GM12878 (cell line): ENCODE measurements at regions not wholly inside any gene's neighbourhood (a gene's known extent, or its start where the extent isn't known, plus 50 kb on each side); places are given as distances from the start of the nearest gene placed in this dataset.

Source experiments
- ATAC-seq: fragments of 200-7000 bp; cut with Tn5 transposase; 3 replicates; pipeline ENCODE4 v1.9.1; 2020; ENCODE audit warnings: mild to moderate bottlenecking, moderate library complexity
- BruUV-seq: library from RNA; stranded (reverse); fragments of 400-500 nt; replicated peaks from 2 replicates; lab custom pipeline; 2021; lab: Mats Ljungman, UMichigan
- CTCF ChIA-PET: fragments of 300-600 bp; sonication (Branson Sonifier 250); formaldehyde crosslinking; extraction: SDS; loops from one replicate; lab custom pipeline; 2021; ENCODE audit warnings: inconsistent platforms; lab: Yijun Ruan, JAX
- POLR2A ChIA-PET: fragments of 350-600 bp; formaldehyde crosslinking; extraction: SDS; loops from one replicate; lab custom pipeline; 2021; ENCODE audit warnings: inconsistent platforms; lab: Charles Lee
- RAD21 ChIA-PET: fragments of 300-600 bp; sonication (Branson Sonifier 250); formaldehyde crosslinking; loops from one replicate; lab custom pipeline; 2023; ENCODE audit warnings: antibody characterized with exemption; ENCODE audit not compliant: unreplicated experiment; lab: Charles Lee
- SMC1A ChIA-PET: fragments of 300-600 bp; sonication (Branson Sonifier 250); formaldehyde crosslinking; loops from one replicate; lab custom pipeline; 2023; ENCODE audit not compliant: unreplicated experiment, uncharacterized antibody; lab: Charles Lee
- DNase-seq: peaks from one replicate; pipeline ENCODE4 v3.0.0-alpha.2; 2011; ENCODE audit warnings: low read depth, low spot score
- FAIRE-seq: peaks from 3 replicates; lab custom pipeline; 2011; peaks lifted over from hg19 to GRCh38; lab: Jason Lieb, UNC
- H2AFZ ChIP-seq: 2 replicates; pipeline ENCODE4 v1.6.0; 2011; ENCODE audit warnings: low read depth, low read length, control low read depth; ENCODE audit not compliant: control insufficient read depth
- H3K27ac ChIP-seq: 2 replicates; pipeline ENCODE4 v1.5.1; 2011; ENCODE audit warnings: control low read depth; ENCODE audit not compliant: control insufficient read depth, insufficient read depth
- H3K27me3 ChIP-seq, 2 experiments: replicated peaks in 1 of 2; 2 replicates each; pipeline versions ENCODE4 v1.6.0 to v1.6.1; 2011; ENCODE audit warnings: low read length in 1 of 2; ENCODE audit not compliant: control insufficient read depth in 2 of 2, insufficient read depth in 2 of 2
- H3K36me3 ChIP-seq, 2 experiments: 2 replicates each; pipeline ENCODE4 v1.5.1; 2011; ENCODE audit warnings: low read length in 1 of 2; ENCODE audit not compliant: control insufficient read depth in 2 of 2, insufficient read depth in 2 of 2
- H3K4me1 ChIP-seq: 2 replicates; pipeline ENCODE4 v1.6.1; 2011; ENCODE audit warnings: mild to moderate bottlenecking, low read length, moderate library complexity, mixed read lengths; ENCODE audit not compliant: control insufficient read depth, insufficient read depth
- H3K4me2 ChIP-seq: 2 replicates; pipeline ENCODE4 v1.6.0; 2011; ENCODE audit warnings: control low read depth; ENCODE audit not compliant: control insufficient read depth, insufficient read depth
- H3K4me3 ChIP-seq: fragments of 200-600 bp; sonication (generic); 2 replicates; pipeline ENCODE4 v1.5.1; 2016
- H3K79me2 ChIP-seq: 2 replicates; pipeline ENCODE4 v1.6.0; 2011; ENCODE audit warnings: low read length; ENCODE audit not compliant: control insufficient read depth, insufficient read depth
- H3K9ac ChIP-seq: 2 replicates; pipeline ENCODE4 v1.8.0; 2011; ENCODE audit warnings: low read length, control low read depth, mixed read lengths; ENCODE audit not compliant: control insufficient read depth, insufficient read depth
- H3K9me3 ChIP-seq: replicated peaks from 3 replicates; pipeline ENCODE4 v1.5.1; 2011; ENCODE audit warnings: mild to moderate bottlenecking, low read length; ENCODE audit not compliant: control insufficient read depth, insufficient read depth
- H4K20me1 ChIP-seq: 2 replicates; pipeline ENCODE4 v1.6.0; 2011; ENCODE audit not compliant: control insufficient read depth, insufficient read depth
- BMI1 ChIP-seq: fragments of 450-650 bp; IDR thresholded peaks from 2 replicates; pipeline ENCODE4 v1.6.1; 2016; ENCODE audit warnings: mild to moderate bottlenecking, moderate library complexity, borderline replicate concordance
- CEBPB ChIP-seq, 2 experiments: fragments of 150-350 bp in 1 of 2; IDR thresholded peaks; 2 replicates each; pipeline ENCODE4 v1.6.1; 2012 to 2014; ENCODE audit warnings: low read depth in 2 of 2, low read length in 2 of 2, borderline replicate concordance in 1 of 2, inconsistent platforms in 1 of 2
- JUNB ChIP-seq: IDR thresholded peaks from 2 replicates; pipeline ENCODE4 v1.6.1; 2016; ENCODE audit warnings: antibody characterized with exemption, mild to moderate bottlenecking
- LARP7 ChIP-seq: fragments of 450-650 bp; IDR thresholded peaks from 2 replicates; pipeline ENCODE4 v1.6.1; 2017; ENCODE audit warnings: mild to moderate bottlenecking
- MEF2B ChIP-seq: fragments of 450-650 bp; IDR thresholded peaks from 2 replicates; pipeline ENCODE4 v1.6.1; 2018; ENCODE audit warnings: mild to moderate bottlenecking, moderate library complexity; ENCODE audit not compliant: partially characterized antibody, poor library complexity, severe bottlenecking
- MTA3 ChIP-seq: IDR thresholded peaks from 2 replicates; pipeline ENCODE4 v1.6.1; 2012; ENCODE audit warnings: low read length, inconsistent platforms, borderline replicate concordance
- MYC ChIP-seq: IDR thresholded peaks from 2 replicates; pipeline ENCODE4 v1.6.1; 2011; ENCODE audit warnings: mild to moderate bottlenecking, low read length, moderate library complexity, inconsistent platforms; ENCODE audit not compliant: insufficient read depth, insufficient replicate concordance, insufficient read length, severe bottlenecking
- NR2C2 ChIP-seq: IDR thresholded peaks from 2 replicates; pipeline ENCODE4 v1.6.1; 2011; ENCODE audit warnings: borderline replicate concordance, low read depth; ENCODE audit not compliant: control insufficient read depth, insufficient read length
- NRF1 ChIP-seq: conservative IDR thresholded peaks from 2 replicates; pipeline ENCODE4 v1.6.1; 2011; ENCODE audit warnings: mild to moderate bottlenecking, low read depth, low read length, improper control_type of control experiment
- PAX5 ChIP-seq: IDR thresholded peaks from 2 replicates; pipeline ENCODE4 v1.6.1; 2011; ENCODE audit warnings: low read depth, low read length, borderline replicate concordance
- POLR2A ChIP-seq: IDR thresholded peaks from 2 replicates; pipeline ENCODE4 v1.6.1; 2011; ENCODE audit warnings: low read depth, mild to moderate bottlenecking, low read length
- POLR2AphosphoS2 ChIP-seq: IDR thresholded peaks from 2 replicates; pipeline ENCODE4 v1.6.1; 2011; ENCODE audit warnings: low read depth, mild to moderate bottlenecking, low read length, improper control_type of control experiment, moderate library complexity
- POLR2AphosphoS5 ChIP-seq: IDR thresholded peaks from 2 replicates; pipeline ENCODE4 v1.6.1; 2011; ENCODE audit warnings: mild to moderate bottlenecking, low read length, inconsistent platforms
- RB1 ChIP-seq: fragments of 450-650 bp; formaldehyde crosslinking; IDR thresholded peaks from 2 replicates; pipeline ENCODE4 v1.6.1; 2017; ENCODE audit warnings: mild to moderate bottlenecking, borderline replicate concordance
- RELA ChIP-seq: fragments of 450-650 bp; IDR thresholded peaks from 2 replicates; pipeline ENCODE4 v1.8.0; 2014; ENCODE audit warnings: borderline replicate concordance; ENCODE audit not compliant: partially characterized antibody
- USF2 ChIP-seq: IDR thresholded peaks from 2 replicates; pipeline ENCODE4 v1.6.1; 2011; ENCODE audit warnings: low read depth, low read length, improper control_type of control experiment, borderline replicate concordance
- ZNF384 ChIP-seq: IDR thresholded peaks from 2 replicates; pipeline ENCODE4 v1.6.1; 2012; ENCODE audit warnings: low read depth, mild to moderate bottlenecking, low read length, improper control_type of control experiment, borderline replicate concordance
- ZNF622 ChIP-seq: fragments of 450-650 bp; IDR thresholded peaks from 2 replicates; pipeline ENCODE4 v1.6.1; 2017; ENCODE audit warnings: mild to moderate bottlenecking, inconsistent platforms
- WGBS: methylation state at CpG from one replicate; pipeline ENCODE4 v1.1.6; 2016; ENCODE audit warnings: low lambda C conversion rate; ENCODE audit not compliant: insufficient replicate concordance, insufficient coverage; ENCODE audit errors: missing lambda C conversion rate; 5-methylcytosine and 5-hydroxymethylcytosine counted together
- in situ Hi-C: fragments of 300-500 bp; cut with MboI; formaldehyde crosslinking; loops from 9 replicates; pipeline ENCODE4 v1.14.3; 2018; ENCODE audit warnings: mixed read lengths
- intact Hi-C: fragments of 100-400 bp; cut with micrococcal nuclease; formaldehyde crosslinking; loops from one replicate; pipeline ENCODE4 v1.14.2; 2022; ENCODE audit not compliant: unreplicated experiment

DNA sequence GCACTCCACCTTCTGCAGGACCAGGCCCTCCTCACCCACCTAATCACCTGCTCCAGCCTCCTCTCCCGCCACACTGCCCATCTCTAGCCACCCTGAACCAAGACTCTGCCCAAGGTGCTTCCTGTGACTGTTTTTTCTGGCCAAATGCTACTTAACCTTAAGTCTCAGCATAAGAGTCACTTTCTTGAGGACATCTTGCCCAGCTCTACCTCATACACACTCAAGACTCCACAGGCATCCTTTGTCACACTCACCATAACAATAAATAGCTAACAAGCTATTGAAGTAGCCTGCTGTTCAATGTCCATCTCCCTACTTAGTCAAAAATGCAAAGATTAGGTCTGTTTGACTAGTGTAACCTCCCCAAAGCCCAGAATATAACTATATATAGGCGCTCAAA lies 455.4 kb upstream of the NFE2L3 start (continued):
- no peak for TF ChIP-seq CEBPB (IDR thresholded peaks at IDR 0.05; ENCODE audit: borderline replicate concordance in 1 of 2, low read depth in 2 of 2, low read length in 2 of 2)

DNA sequence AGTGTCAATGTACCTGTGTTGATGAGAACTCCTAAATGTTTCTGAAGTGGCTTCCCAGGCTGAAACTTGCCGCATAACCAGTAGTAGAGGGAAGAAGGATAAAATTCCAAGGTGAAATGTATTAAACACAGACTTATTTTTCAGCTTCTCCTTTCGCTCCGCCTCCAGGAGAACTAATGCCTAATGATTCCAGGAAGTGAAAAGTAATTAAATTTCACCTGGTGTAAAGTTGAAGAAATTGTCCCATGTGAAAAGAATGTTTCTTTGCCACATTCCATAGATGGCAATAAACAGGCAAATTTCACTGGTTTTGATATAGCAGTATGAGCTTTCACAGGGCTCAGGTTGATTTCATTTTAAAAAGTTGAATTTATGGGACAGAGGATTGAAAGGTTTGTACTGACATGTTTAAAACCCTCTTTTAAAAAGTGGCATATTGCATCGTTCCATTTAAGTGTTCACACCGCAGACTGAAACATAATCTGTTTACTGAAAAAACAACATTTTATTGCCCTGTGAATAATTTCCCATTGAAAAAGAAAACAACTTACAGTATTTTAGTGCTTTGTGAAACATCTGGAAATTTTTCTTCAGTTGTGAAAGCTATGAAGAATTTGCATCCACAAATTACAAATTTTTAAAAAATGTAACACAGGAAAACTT lies 453.4 kb upstream of the NFE2L3 start:
- no peak overlapping the region for H2AFZ ChIP-seq
- no peaks in the 10 kb centered on the region; a peak in 1 of 4 replicates for H3K27me3 ChIP-seq
- no peak overlapping the region for H3K4me3 ChIP-seq
- no peak for ATAC-seq
- no peak for DNase-seq
- H3K9ac ChIP-seq = no peak overlapping the region
- no peaks in the 10 kb centered on the region; the same call in 2 of the 3 replicates for H3K9me3 ChIP-seq
- H4K20me1 ChIP-seq = no peaks in the 10 kb centered on the region
- FAIRE-seq = no peak
- ChIA-PET RAD21 (no interaction called here), SMC1A (no interaction called here), POLR2A (no interaction called here), CTCF (no interaction called here)
- H3K79me2 ChIP-seq = no peaks in the 10 kb centered on the region
- H3K4me1 ChIP-seq = no peaks in the 10 kb centered on the region
- BruUV-seq = no TSS peak
- 62% methylated on average over 5 of the region's 5 CpGs for WGBS
- H3K27ac ChIP-seq = no peak overlapping the region
- TF ChIP-seq MYC (no peak), NRF1 (no peak), POLR2AphosphoS5 (no peak), ZNF622 (no peak), RELA (no peak), POLR2AphosphoS2 (no peak), LARP7 (no peak), NR2C2 (no peak), PAX5 (no peak), JUNB (no peak), MTA3 (no peak), BMI1 (no peak), POLR2A (no peak), RB1 (no peak), MEF2B (no peak), USF2 (no peak), ZNF384 (no peak)
- intact Hi-C loops = no loop called here
- no peaks in the 10 kb centered on the region for H3K36me3 ChIP-seq
- no peak overlapping the region for H3K4me2 ChIP-seq
- in situ Hi-C loops = no loop called here
